IPS-NIHi7 (cell line): ENCODE measurements at regions not wholly inside any gene's neighbourhood (a gene's known extent, or its start where the extent isn't known, plus 50 kb on each side); places are given as distances from the start of the nearest gene placed in this dataset.
"Not testable (repeated sequence)": the region's sequence is repeated elsewhere in the genome, so short reads cannot be mapped to it uniquely, and the experiment has no call there.

Experiments
- DNase-seq: peaks from one replicate; pipeline ENCODE4 v3.0.0; 2012; ENCODE audit warnings: mixed read lengths; ENCODE audit errors: extremely low spot score

DNA sequence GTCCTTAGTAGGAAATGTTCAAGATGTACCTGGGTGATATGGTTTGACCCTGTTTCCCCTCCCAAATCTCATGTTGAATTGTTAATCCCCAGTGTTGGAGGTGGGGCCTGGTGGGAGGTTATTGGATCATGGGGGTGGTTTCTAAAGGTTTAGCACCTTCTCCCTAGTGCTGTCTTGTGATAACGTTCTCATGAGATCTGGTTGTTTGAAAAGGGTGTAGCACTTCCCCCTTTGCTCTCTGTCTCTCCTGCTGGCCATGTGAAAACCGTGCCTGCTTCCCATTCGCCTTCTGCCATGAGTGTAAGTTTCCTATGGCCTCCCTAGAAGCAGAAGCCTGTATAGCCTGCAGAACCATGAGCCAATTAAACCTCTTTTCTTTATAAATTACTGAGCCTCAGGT, 353.0 kb upstream of the SFSWAP start:
- DNase-seq: no peak

DNA sequence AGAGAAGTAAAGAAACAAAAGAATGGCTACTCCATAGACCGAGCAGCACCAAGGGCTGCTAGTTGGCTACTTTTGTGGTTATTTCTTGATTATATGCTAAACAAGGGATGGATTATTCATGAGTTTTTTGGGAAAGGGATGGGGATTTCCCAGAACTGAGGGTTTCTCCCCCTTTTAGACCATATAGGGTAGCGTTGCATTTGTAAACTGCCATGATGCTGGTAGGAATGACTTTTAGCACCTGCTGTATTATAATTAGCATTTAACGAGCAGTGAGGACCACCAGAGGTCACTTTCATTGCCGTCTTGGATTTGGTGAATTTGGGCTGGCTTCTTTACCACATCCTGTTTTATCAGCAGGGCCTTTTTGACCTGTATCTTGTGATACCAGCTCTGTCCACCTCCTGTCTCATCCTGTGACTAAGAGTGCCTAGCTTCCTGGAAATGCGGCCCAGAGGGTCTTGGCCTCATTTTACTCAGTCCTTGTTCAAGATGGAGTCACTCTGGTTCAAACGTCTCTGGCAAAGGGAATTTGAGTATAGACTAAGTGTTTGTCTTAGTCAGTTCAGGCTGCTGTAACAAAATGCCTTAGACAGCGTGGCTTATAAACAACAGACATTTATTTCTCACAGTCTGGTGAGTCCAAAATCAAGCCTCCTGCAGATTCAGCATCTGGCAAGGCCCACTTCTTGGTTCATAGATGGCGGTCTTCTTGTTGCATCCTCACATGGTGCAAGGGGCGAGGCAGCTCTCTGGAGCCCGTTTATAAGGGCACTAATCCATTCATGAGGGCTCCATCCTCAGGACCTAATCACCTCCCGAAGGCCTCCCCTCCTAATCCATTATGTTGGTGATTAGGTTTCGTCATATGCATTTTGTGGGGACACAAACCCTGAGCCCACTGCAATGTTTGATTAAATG, 348.3 kb upstream of the SFSWAP start:
- DNase-seq: no peak

DNA sequence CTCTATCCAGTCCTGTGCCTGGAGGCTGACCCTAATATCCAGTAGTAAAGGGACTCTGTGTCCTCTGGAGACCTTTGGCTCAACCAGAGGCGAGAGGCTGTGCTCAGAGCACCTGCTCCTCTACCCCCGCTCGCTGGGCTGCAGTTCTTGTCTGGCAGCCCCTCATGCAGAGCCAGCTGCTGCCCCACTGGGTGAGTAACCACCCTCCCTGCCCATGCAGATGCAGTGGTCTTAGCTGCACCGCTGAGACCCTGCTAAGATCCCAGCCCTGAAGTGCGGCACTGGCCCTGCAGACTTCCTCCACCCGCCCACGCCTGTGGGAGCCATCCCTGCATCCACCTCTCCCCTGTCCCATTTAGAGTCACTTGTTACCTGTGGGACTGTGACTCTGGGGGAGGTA, 347.5 kb upstream of the SFSWAP start:
- no peak for DNase-seq

DNA sequence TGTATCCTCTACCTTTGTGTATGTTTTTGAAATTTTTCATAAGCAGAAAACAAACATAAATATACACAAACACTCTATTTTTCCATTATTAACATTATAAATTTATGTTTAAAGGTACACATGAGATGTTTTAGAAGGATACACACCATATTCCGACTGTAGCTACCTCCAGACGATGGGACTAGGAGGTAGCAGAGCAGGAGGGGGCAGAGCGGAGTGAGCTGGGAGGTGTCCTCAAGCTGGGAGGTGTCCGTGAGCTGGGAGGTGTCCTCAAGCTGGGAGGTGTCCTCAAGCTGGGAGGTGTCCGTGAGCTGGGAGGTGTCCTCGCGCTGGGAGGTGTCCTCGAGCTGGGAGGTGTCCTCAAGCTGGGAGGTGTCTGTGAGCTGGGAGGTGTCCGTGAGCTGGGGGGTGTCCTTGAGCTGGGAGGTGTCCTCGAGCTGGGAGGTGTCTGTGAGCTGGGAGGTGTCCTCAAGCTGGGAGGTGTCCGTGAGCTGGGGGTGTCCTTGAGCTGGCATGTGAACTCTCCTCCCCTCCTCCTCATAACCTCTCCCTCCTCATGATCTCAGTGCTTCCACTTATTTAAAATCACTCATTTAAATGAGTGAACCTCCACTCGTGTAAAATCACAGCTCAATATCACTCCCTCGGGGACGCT, 346.9 kb upstream of the SFSWAP start:
- DNase-seq: no peak

DNA sequence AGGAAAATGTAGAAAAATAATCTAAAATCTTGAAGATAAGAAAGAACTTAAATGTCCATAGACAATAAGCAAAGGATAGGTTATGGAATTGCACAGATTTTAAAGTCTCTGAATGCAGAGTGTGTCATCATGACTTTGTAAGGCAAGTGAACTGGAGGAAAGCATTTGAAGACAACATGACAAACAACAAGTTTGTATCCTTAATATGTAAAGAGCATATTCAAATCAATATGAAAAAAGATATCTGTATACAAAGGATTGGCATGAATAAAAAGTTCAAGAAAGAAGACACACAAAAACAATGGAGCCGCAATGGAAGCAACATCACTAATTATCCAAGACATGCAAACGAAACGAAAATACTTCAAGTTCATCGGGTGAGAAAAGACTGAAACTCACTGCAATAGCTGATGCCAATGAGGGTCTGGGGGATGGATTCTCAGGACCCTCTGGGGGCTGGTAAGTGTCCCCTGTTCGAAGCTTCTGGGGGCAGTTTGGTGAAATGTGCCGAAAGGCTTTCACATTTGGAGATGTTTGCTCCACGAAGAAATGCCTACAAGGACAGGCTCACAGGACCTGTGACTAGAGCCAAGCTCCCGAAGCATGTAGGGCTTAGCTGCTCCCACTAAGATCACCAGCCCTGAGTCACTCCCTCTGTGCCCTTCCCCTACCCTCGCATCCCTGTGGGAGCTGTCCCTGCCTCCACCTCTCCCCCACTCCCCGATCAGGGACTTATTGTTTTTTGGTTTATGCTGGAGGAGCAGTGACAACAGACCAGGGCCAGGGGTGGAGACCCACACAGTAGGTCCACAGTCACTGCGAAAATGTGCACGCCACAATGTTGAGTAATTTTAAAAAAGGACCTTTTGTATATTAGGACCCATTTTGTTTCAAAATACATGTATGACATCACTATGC, 345.7 kb upstream of the SFSWAP start:
- DNase-seq: no peak

DNA sequence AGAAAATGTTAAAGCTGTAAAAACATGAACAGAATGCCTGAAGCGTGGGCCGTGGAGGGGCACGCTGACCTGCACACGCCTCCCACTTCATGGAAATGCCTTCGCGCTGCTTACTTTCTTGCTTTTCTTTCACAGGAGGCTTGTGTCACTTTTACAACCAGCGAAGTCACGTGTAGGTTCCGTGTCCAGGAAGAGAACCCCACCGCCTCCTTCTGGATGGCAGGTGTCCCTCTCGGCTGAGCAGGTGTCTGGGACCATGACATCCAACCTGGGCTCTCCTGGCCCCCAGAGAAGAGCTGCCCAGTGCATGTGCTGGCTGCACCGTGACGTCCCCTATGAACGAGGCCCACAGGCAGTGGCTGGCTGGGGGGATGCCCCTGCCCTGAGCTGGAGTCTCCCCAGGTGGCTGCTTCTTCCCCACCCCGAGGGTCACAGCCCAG, 345.0 kb upstream of the SFSWAP start:
- DNase-seq: no peak

DNA sequence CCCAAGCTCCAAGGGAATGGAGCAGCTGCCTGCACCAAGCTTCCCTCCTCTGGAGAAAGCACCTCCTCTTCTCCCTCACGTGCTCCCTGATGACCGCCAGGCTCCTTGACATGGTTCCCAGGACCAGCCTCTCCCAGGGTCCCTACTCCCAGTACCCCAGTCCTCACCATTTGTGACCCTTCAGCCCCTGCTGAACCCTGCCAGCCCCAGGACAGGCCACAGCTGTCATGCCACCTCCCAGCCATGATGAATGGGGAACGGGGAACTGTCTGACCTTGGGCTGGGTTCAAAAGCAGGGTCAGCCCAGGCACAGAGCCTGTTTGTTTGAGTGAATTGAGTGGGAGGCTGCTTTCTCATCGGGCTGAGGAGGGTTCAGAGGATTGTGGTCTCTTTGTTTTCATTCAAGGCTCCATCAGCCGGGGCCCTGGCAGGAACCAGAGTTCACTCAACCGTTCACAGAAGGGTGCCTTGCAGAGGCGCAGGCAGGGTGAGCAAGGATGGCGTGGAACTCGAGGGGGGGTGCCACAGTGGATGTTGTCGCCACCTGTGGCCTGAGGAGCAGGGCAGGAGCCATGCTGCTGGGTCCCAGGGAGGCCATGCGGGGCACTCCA, 344.5 kb upstream of the SFSWAP start:
- no peak for DNase-seq

DNA sequence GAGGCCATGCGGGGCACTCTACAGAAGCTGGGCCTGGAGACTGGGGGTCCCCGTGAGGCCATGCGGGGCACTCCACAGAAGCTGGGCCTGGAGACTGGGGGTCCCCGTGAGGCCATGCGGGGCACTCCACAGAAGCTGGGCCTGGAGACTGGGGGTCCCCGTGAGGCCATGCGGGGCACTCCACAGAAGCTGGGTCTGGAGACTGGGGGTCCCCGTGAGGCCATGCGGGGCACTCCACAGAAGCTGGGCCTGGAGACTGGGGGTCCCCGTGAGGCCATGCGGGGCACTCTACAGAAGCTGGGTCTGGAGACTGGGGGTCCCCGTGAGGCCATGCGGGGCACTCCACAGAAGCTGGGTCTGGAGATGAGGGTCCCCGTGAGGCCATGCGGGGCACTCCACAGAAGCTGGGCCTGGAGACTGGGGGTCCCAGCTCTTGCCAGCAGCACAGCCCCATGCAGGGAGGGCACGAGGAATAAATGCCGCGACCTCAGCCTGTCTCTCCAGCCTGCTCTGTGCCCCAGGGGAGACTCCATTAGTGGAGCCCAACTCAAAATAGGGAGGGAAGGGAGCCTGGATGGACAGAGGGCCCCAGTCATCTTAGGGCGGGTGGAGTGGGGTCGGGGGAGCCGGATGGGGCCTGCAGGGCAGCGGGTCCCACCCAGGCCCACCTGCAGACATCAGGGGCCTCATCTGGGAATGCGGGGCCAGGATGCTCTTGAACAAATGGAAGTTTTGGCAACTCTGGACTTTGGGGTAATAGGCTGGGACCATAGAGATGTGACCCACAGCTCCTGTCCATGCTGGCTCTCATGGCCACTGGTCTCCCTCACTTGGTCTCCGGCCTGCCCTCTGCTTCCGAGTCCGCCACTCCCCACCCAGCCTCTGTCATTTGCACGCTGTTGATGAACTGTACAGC, 343.6 kb upstream of the SFSWAP start:
- not testable (repeated sequence) for DNase-seq

DNA sequence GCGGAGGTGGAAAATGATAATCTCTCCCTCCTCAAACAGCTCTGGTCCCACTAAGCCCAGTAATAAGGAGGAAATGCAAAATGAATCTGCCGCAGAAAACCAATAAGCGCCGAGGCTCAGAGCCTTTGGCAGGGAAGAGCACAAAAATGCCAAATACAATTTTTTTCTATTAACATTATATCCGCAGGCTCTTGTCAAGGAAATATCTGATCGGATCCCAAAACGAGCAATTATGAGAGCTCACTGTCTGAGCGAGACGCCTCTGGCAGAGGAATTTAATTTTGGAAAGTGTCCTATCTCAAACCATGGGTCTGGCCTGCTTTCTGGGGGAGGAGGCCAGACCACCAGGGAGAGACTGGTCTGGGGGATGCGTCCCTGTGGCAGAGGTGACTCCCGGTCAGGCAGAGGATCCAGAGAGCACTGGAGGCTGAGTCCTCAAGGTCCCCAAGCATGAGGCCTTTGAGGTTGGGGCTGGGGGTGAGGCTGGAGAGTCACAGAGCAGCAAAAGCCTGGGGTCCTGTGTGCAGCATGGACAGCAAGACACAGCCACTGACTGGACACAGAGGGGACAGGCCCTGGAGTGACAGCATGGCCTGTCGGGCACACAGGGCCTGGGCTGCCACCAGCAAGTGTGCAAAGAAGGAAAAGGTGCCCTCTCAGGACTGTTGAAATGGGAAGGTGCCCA, 342.8 kb upstream of the SFSWAP start:
- DNase-seq: no peak

DNA sequence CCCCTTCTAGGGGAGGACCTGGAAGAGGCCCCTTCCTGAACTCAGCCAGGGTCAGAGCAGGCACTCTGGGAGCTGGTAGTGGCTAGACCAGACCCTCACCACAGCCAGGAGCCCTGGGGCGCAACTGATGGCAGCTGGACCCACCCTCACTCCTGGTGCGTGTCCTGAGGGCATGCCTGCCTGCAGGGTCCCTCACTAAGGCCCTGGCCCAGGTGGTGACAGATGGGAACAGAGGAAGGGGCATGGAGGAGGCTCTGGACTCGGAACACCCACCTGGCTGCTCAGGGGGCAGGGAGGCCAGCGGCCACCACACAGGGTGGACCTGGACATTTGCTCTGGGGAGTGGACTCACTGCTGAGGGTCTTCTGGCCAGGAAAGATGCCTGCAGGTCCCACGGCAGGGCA, 342.2 kb upstream of the SFSWAP start:
- no peak for DNase-seq

DNA sequence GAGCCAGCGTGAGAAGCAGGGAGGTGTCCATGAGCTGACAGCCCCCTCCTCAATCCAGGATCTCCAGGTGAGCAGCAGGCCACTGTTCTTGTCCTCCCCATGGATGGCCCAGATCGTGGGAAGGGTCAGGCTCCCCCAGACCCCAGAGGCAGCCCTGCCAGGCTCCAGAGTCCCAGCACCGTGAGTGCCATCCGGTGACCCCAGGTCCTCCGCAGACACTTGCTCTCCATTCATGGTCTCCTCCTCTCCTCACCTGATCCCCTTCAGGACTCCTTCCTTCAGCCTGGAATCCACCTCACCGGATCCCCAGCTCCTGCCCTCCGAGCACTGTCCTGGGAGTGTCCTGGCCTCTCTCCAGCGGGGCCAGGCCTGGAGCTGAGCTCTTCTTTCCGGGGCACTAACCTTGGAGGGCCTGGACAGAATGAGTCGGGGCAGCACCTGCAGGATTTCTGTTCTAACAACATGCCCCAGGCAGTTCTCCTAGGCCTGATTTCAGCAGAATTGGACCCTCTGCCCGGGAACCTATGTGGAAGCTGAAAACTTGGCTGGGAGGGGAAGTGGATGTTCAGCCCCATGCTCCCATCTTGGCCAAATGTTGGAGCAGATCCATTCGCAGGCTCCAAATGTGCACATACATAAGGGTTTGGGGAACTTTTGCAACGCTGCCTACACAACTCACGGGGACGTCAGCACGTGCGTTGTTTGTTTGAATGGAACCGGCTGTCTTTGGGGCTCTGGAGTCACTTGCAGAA, 341.6 kb upstream of the SFSWAP start:
- no peak for DNase-seq

DNA sequence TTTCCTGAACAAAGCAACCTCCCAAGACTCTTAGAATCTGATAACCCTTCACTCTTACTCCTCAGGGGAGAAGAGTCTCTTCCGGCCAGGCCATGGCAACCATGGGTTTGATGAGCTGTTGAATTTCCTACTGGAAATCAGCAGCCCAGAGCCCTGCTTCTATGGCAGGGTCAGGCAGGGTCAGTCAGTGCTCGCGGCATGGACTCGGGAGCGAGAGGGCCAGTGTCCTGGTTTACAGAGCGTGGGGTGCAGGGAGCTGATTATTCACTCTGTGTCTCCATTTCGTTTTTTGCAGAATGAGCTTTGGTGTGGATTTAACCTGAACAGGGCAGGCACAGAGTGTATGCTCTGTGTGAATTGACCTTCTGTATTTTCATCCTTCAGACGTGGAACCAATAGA, 340.6 kb upstream of the SFSWAP start:
- DNase-seq: no peak

DNA sequence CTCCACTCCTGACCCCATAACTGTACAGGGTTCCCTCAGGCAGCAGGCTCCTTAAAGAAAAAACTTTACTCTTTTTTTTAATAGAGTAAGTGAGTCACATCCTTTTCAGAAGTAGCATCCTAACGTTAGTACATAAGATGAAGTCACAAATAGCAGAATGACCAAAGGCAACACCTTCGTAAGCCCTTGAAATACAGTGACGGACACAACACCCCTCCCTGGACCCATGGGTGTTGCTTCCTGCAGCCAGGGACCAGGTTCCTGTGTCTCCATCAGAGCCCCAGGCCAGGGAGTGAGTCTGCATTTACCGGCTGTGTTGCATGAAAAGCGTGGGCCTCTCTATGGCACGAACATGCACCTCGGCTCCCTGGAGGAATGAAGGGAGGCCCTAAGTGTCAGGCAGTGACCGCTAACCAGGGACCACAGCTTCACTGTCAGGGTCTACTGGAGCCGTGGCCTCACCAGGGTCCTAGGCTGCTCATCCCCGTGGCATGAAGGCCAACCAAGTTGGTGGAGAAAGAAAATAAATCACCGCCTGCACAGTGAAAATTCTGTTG, 340.0 kb upstream of the SFSWAP start:
- DNase-seq: no peak

DNA sequence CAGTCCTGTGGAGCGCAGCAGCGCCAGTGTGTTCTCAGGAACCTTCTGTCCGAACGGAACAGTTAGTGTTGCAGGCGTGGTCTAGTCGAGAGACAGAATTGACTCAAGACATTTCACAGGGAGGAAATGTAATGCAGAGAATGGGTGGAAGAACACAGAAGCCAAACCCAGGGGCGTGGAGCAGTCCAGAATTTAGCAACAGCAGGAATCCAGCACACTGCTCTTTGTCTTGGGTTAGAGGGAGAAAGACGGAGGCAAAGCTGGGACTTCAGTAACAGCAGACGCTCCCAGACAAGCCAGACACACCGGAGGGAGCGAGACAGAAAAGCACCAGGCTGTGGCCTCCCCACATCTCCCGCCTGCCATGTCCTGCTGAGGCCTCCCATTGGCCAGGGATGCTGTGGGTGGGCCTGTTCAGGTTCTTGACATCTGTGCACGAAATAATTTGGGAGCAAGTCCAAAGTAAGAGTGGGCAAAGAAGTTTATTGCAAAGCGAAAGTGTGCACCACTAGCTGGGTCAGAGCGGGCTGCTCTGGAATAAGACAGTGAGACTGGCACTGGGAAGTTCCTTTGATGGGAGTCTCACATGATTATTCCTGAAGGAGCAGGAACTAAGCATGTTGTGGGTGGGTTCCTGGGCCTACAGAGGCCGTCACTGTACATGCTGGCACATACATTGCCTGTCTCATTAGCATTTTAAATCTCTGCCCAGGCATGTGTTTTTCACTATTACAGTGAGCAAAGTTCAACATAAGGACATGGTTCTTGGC, 339.3 kb upstream of the SFSWAP start:
- no peak for DNase-seq

DNA sequence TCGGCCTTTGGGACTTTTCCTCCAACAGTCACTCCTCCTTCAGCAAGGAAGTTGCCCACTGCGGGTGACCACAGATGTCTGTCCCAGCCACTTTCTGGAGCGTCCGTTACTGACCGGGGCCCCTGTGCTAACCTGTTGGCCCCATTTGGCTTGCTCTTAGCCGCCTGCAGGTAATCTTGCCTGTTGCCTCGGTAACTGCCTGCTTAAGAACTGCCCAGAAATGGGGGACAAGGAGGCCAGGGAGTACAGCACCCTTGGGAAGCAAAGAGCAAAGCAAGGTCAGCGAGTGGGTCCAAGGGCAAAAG, 338.8 kb upstream of the SFSWAP start:
- DNase-seq: no peak

DNA sequence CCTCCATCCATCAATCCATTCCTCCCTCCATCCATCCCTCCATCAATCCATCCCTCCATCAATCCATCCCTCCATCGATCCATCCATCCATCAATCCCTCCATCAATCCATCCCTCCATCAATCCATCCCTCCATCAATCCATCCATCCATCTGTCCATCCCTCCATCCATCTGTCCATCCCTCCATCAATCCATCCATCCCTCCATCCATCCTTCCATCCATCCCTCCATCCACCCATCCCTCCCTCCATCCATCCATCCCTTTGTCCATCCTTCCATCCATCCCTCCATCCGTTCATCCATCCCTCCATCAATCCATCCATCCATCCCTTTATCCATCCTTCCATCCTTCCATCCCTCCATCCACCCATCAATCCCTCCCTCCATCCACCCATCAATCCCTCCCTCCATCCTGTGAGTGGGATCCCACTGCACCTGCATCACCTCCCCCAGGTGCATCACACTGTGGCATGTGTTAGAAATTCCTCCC, 338.1 kb upstream of the SFSWAP start:
- no peak for DNase-seq

DNA sequence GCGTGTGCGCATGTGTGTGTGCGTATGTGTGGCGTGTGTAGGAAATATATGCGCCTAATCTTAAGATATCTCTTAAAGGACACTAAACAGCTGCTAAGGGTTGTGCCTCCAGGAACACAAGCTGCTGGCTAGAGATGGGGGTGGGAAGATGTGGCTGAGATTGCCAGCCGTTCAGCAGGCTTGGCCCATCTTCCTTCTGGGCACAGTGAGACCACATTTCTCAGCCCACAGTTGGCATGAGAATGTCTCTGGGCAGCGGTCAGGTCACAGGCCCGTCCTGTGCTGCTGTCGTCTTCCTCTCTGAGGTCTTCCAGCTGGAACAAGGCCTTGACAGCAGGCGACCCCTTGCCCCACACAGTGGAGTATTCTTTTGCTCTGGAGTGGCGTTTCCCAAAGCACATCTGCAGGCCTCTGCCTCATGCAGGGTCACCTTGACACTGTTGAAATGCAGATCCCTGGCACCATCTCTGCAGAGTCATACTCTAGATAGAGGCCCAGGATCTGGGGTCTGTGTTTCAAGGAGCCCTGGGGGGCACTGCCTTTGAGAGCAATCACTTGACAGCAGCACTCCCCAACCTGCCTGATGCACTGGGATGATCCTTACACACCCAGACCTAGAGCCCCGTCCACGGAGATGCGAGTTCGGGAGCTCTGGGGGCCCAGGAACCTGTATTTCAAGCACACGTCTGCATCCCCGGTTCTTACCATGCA, 335.5 kb upstream of the SFSWAP start:
- DNase-seq: no peak

DNA sequence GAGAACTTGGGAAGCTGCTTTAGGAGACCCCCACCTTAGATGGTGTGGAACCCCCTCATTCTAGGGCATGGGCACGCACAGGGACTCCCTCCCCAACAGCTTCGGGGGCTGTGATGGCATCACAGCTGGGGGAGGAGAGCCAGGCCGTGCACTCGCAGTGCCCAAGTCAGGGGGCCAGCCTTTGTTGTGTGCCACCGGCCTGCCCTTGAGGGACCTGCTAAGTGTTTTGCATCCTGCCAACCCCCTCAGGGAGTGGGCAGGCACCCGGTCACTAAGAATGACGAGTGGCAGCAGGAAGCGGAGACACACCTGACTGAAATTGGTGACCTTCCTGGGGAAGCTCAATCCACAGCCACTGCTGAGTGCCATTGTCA, 334.9 kb upstream of the SFSWAP start:
- no peak for DNase-seq
